IMR-90 (cell line): ENCODE measurements at regions not wholly inside any gene's neighbourhood (a gene's known extent, or its start where the extent isn't known, plus 50 kb on each side); places are given as distances from the start of the nearest gene placed in this dataset.

Experiments used
- ATAC-seq: fragments of 200-7000 bp; cut with Tn5 transposase; 2 replicates; pipeline ENCODE4 v1.9.1; 2020; ENCODE audit warnings: low read depth, mild to moderate bottlenecking, moderate library complexity
- BruUV-seq: library from RNA; stranded (reverse); fragments of 400-500 nt; replicated peaks from 2 replicates; lab custom pipeline; 2021; lab: Mats Ljungman, UMichigan
- CTCF ChIA-PET: fragments of 300-600 bp; formaldehyde crosslinking; extraction: SDS; loops from one replicate; lab custom pipeline; 2021; ENCODE audit warnings: antibody characterized with exemption; lab: Yijun Ruan, JAX
- POLR2A ChIA-PET: fragments of 300-600 bp; sonication (Branson Sonifier 250); formaldehyde crosslinking; loops from one replicate; lab custom pipeline; 2022; ENCODE audit warnings: antibody characterized with exemption; ENCODE audit not compliant: unreplicated experiment; lab: Charles Lee
- DNase-seq: peaks from one replicate; pipeline ENCODE4 v3.0.0; 2013
- H2AFZ ChIP-seq: replicated peaks from 2 replicates; pipeline ENCODE3; 2013; ENCODE audit warnings: low read length, mild to moderate bottlenecking; ENCODE audit not compliant: poor library complexity
- H2AK5ac ChIP-seq: 2 replicates; pipeline ENCODE4 v1.6.1; 2013; ENCODE audit warnings: low read depth, low read length, inconsistent platforms
- H2AK9ac ChIP-seq: replicated peaks from 2 replicates; pipeline ENCODE3; 2013; ENCODE audit warnings: mild to moderate bottlenecking, low read depth, low read length, moderate library complexity; ENCODE audit not compliant: poor library complexity
- H2BK120ac ChIP-seq: 2 replicates; pipeline ENCODE4 v1.6.1; 2013; ENCODE audit warnings: low read depth, low read length, inconsistent platforms
- H2BK15ac ChIP-seq: 3 replicates; pipeline ENCODE4 v1.6.1; 2013; ENCODE audit warnings: low read depth, low read length, inconsistent platforms
- H2BK20ac ChIP-seq: 2 replicates; pipeline ENCODE4 v1.6.1; 2013; ENCODE audit warnings: low read depth, mild to moderate bottlenecking, inconsistent platforms, low read length, moderate library complexity
- H2BK5ac ChIP-seq: 2 replicates; pipeline ENCODE4 v1.6.1; 2013; ENCODE audit warnings: mild to moderate bottlenecking, low read depth, low read length, inconsistent platforms; ENCODE audit not compliant: poor library complexity, severe bottlenecking
- H3K14ac ChIP-seq: replicated peaks from 2 replicates; pipeline ENCODE4 v1.6.1; 2013; ENCODE audit warnings: low read depth, low read length, inconsistent platforms
- H3K18ac ChIP-seq: 2 replicates; pipeline ENCODE4 v1.6.1; 2013; ENCODE audit warnings: low read depth, low read length, control low read depth
- H3K23ac ChIP-seq: 2 replicates; pipeline ENCODE4 v1.6.1; 2013; ENCODE audit warnings: low read depth, low read length, inconsistent platforms
- H3K27ac ChIP-seq: 2 replicates; pipeline ENCODE4 v1.5.1; 2013; ENCODE audit warnings: mild to moderate bottlenecking, control low read depth, low read length; ENCODE audit not compliant: insufficient read depth
- H3K27me3 ChIP-seq: 2 replicates; pipeline ENCODE4 v1.6.1; 2013; ENCODE audit warnings: low read length; ENCODE audit not compliant: control insufficient read depth, insufficient read depth
- H3K36me3 ChIP-seq: 2 replicates; pipeline ENCODE4 v1.6.1; 2013; ENCODE audit warnings: low read length, mixed read lengths; ENCODE audit not compliant: control insufficient read depth, insufficient read depth
- H3K4ac ChIP-seq: 2 replicates; pipeline ENCODE4 v1.6.1; 2013; ENCODE audit warnings: low read depth, low read length, inconsistent platforms
- H3K4me1 ChIP-seq: 2 replicates; pipeline ENCODE4 v1.6.1; 2013; ENCODE audit warnings: low read length, mixed read lengths; ENCODE audit not compliant: control insufficient read depth, insufficient read depth
- H3K4me2 ChIP-seq: 2 replicates; pipeline ENCODE4 v1.6.1; 2013; ENCODE audit warnings: low read depth, mild to moderate bottlenecking, control low read depth, low read length, moderate library complexity
- H3K4me3 ChIP-seq: 2 replicates; pipeline ENCODE4 v1.5.1; 2013; ENCODE audit warnings: low read depth, mild to moderate bottlenecking, control low read depth, low read length, moderate library complexity; ENCODE audit not compliant: insufficient read depth
- H3K56ac ChIP-seq: 2 replicates; pipeline ENCODE4 v1.6.1; 2013; ENCODE audit warnings: low read length, inconsistent platforms; ENCODE audit not compliant: insufficient read depth; ENCODE audit errors: extremely low read depth
- H3K79me1 ChIP-seq, 2 experiments: 2 replicates each; pipeline ENCODE4 v1.6.1; 2013; ENCODE audit warnings: low read length in 2 of 2, inconsistent platforms in 1 of 2, low read depth in 1 of 2
- H3K9ac ChIP-seq: 2 replicates; pipeline ENCODE4 v1.6.1; 2013; ENCODE audit warnings: low read depth, low read length, control low read depth
- H3K9me1 ChIP-seq: 2 replicates; pipeline ENCODE4 v1.6.1; 2013; ENCODE audit warnings: low read length, inconsistent platforms; ENCODE audit not compliant: insufficient read depth
- H3K9me3 ChIP-seq: 2 replicates; pipeline ENCODE4 v1.6.1; 2013; ENCODE audit warnings: low read length; ENCODE audit not compliant: control insufficient read depth, insufficient read depth
- H4K20me1 ChIP-seq: 2 replicates; pipeline ENCODE4 v1.6.1; 2013; ENCODE audit warnings: low read length, inconsistent platforms; ENCODE audit not compliant: insufficient read depth
- H4K5ac ChIP-seq: 2 replicates; pipeline ENCODE4 v1.6.1; 2013; ENCODE audit warnings: mild to moderate bottlenecking, low read depth, low read length, control low read depth
- H4K8ac ChIP-seq, 2 experiments: 2 replicates each; pipeline ENCODE4 v1.6.1; 2013; ENCODE audit warnings: low read depth in 2 of 2, low read length in 2 of 2, control low read depth in 1 of 2, inconsistent platforms in 1 of 2
- H4K91ac ChIP-seq: 2 replicates; pipeline ENCODE4 v1.6.1; 2013; ENCODE audit warnings: low read depth, low read length, inconsistent platforms; ENCODE audit not compliant: insufficient read depth
- BHLHE40 ChIP-seq: fragments of 150-350 bp; IDR thresholded peaks from 2 replicates; pipeline ENCODE4 v1.6.1; 2016; ENCODE audit warnings: mild to moderate bottlenecking, low read depth, low read length
- CEBPB ChIP-seq: IDR thresholded peaks from 2 replicates; pipeline ENCODE4 v1.6.1; 2012; ENCODE audit warnings: low read depth, low read length, improper control_type of control experiment
- CHD1 ChIP-seq: IDR thresholded peaks from 2 replicates; pipeline ENCODE4 v1.6.1; 2012; ENCODE audit warnings: low read depth, low read length, improper control_type of control experiment
- ELK1 ChIP-seq: fragments of 150-350 bp; IDR thresholded peaks from 2 replicates; pipeline ENCODE4 v1.6.1; 2016; ENCODE audit warnings: low read depth, mild to moderate bottlenecking, low read length, moderate library complexity, borderline replicate concordance
- FOS ChIP-seq: fragments of 150-350 bp; IDR thresholded peaks from 2 replicates; pipeline ENCODE4 v1.6.1; 2016; ENCODE audit warnings: low read depth, low read length
- MAFK ChIP-seq: IDR thresholded peaks from 2 replicates; pipeline ENCODE4 v1.6.1; 2012; ENCODE audit warnings: low read depth, low read length, improper control_type of control experiment
- MAZ ChIP-seq: IDR thresholded peaks from 2 replicates; pipeline ENCODE4 v1.6.1; 2012; ENCODE audit warnings: low read depth, mild to moderate bottlenecking, low read length, improper control_type of control experiment, moderate library complexity, borderline replicate concordance
- MXI1 ChIP-seq: IDR thresholded peaks from 2 replicates; pipeline ENCODE4 v1.6.1; 2012; ENCODE audit warnings: low read depth, mild to moderate bottlenecking, low read length, moderate library complexity, borderline replicate concordance
- NFE2L2 ChIP-seq: fragments of 150-350 bp; IDR thresholded peaks from 2 replicates; pipeline ENCODE4 v1.6.1; 2016; ENCODE audit warnings: low read depth, mild to moderate bottlenecking, low read length
- POLR2A ChIP-seq: IDR thresholded peaks from 2 replicates; pipeline ENCODE4 v1.6.1; 2012; ENCODE audit warnings: mild to moderate bottlenecking, low read depth, low read length
- RAD21 ChIP-seq: IDR thresholded peaks from 2 replicates; pipeline ENCODE4 v1.6.1; 2012; ENCODE audit warnings: low read length, improper control_type of control experiment
- RCOR1 ChIP-seq: IDR thresholded peaks from 2 replicates; pipeline ENCODE4 v1.6.1; 2012; ENCODE audit warnings: mild to moderate bottlenecking, low read length, improper control_type of control experiment; ENCODE audit not compliant: insufficient replicate concordance
- RFX5 ChIP-seq: IDR thresholded peaks from 2 replicates; pipeline ENCODE4 v1.8.0; 2012; ENCODE audit warnings: low read depth, mild to moderate bottlenecking, low read length, moderate library complexity
- SMC3 ChIP-seq: fragments of 150-350 bp; IDR thresholded peaks from 2 replicates; pipeline ENCODE4 v1.6.1; 2016; ENCODE audit warnings: low read depth, mild to moderate bottlenecking, antibody characterized with exemption, low read length, moderate library complexity
- USF2 ChIP-seq: fragments of 150-350 bp; IDR thresholded peaks from 2 replicates; pipeline ENCODE4 v1.6.1; 2017; ENCODE audit warnings: mild to moderate bottlenecking, antibody characterized with exemption, low read length, low read depth
- WGBS, 2 experiments: methylation state at CpG; one replicate each; pipeline versions ENCODE4 v1.1.5 to v1.1.7; 2013; ENCODE audit warnings: missing lambda C conversion rate in 2 of 2; ENCODE audit not compliant: insufficient read length in 1 of 2; ENCODE audit errors: extremely low coverage in 2 of 2; 5-methylcytosine and 5-hydroxymethylcytosine counted together
- dilution Hi-C: fragments of 300-500 bp; cut with HindIII; formaldehyde crosslinking; loops from one replicate; pipeline ENCODE4 v1.14.3; 2018; ENCODE audit warnings: low sequenced_read_pairs; ENCODE audit not compliant: unreplicated experiment
- in situ Hi-C: fragments of 300-500 bp; cut with MboI; formaldehyde crosslinking; loops from 3 replicates; pipeline ENCODE4 v1.14.3; 2019; ENCODE audit warnings: low sequenced_read_pairs, inconsistent platforms, mixed read lengths
- intact Hi-C: fragments of 100-400 bp; cut with micrococcal nuclease; formaldehyde crosslinking; loops from 2 replicates; pipeline ENCODE4 v1.10.0; 2022

- DNase-seq (no peak), ATAC-seq (no peak)
- ChIA-PET CTCF (interaction anchor here (0.5 kb wide), 1 partner anchor 15 kb away, joined by 4 read pairs; no protein-coding TSS in a partner anchor), POLR2A (no interaction called here)
- dilution Hi-C loops (no loop called here), in situ Hi-C loops (no loop called here), intact Hi-C loops (no loop called here)
- H3K79me1 ChIP-seq, result no peaks in the 10 kb centered on the region
- H3K9ac ChIP-seq, result no peak overlapping the region
- WGBS, 2 experiments, result no CpG with 5 or more reads among the region's 1 CpG
- no peak overlapping the region for H3K27ac ChIP-seq
- H2BK15ac ChIP-seq, result no peak overlapping the region
- no peaks in the 10 kb centered on the region for H3K9me1 ChIP-seq
- no peaks in the 10 kb centered on the region for H4K20me1 ChIP-seq
- H3K27me3 ChIP-seq, result no peaks in the 10 kb centered on the region
- H2BK20ac ChIP-seq, result no peak overlapping the region
- no peak overlapping the region for H3K18ac ChIP-seq
- no peaks in the 10 kb centered on the region for H3K36me3 ChIP-seq
- no peak for TF ChIP-seq BHLHE40
- TF ChIP-seq SMC3, result no peak
- TF ChIP-seq MAFK, result no peak
- TF ChIP-seq CHD1, result no peak
- no peak for TF ChIP-seq FOS
- TF ChIP-seq USF2, result no peak
- TF ChIP-seq NFE2L2, result no peak
- no peak for TF ChIP-seq MXI1
- TF ChIP-seq MAZ, result no peak
- no peak for TF ChIP-seq RFX5
- TF ChIP-seq RCOR1, result no peak
- no peak for TF ChIP-seq POLR2A
- TF ChIP-seq CEBPB, result no peak
- no peak for TF ChIP-seq ELK1
- no peak for TF ChIP-seq RAD21
- no peak overlapping the region for H2AK9ac ChIP-seq
- H2AK5ac ChIP-seq, result no peak overlapping the region
- no peak overlapping the region for H2BK5ac ChIP-seq
- no TSS peak for BruUV-seq
- no peak overlapping the region for H3K4ac ChIP-seq
- H3K9me3 ChIP-seq, result no peaks in the 10 kb centered on the region
- no peak overlapping the region for H3K56ac ChIP-seq
- no peak overlapping the region for H2AFZ ChIP-seq
- no peak overlapping the region for H3K14ac ChIP-seq
- no peak overlapping the region for H3K23ac ChIP-seq
- no peaks in the 10 kb centered on the region for H3K4me1 ChIP-seq
- H4K5ac ChIP-seq, result no peak overlapping the region
- no peak overlapping the region for H4K8ac ChIP-seq
- no peak overlapping the region for H2BK120ac ChIP-seq
- H4K91ac ChIP-seq, result no peak overlapping the region
- no peak overlapping the region for H3K4me3 ChIP-seq
- no peak overlapping the region for H3K4me2 ChIP-seq
Measured at GRCh38 chr3:116767726-116768125, 58.1 kb downstream of the TUSC7 start.
